Adrenal gland (tissue), 9 donors: ENCODE measurements at regions not wholly inside any gene's neighbourhood (a gene's known extent, or its start where the extent isn't known, plus 50 kb on each side); places are given as distances from the start of the nearest gene placed in this dataset.

Experiments
- DNase-seq, 7 donors: peaks; one replicate each; pipeline ENCODE4 v3.0.0-alpha.2; 2019 to 2020
- H3K27ac ChIP-seq, 5 donors: fragments of 200-600 bp; sonication (generic) in 4 of 5; 1 replicate in 3 of 5; 2 replicates in 2 of 5; pipeline versions ENCODE4 v1.5.1 to v1.8.0; 2016 to 2020; ENCODE audit warnings: mild to moderate bottlenecking in 1 of 5
- H3K27me3 ChIP-seq: fragments of 200-600 bp; 2 replicates; pipeline ENCODE4 v1.8.0; 2021
- H3K36me3 ChIP-seq, 2 donors: fragments of 200-600 bp; replicated peaks in 1 of 2; 1 replicate in 1 of 2; 2 replicates in 1 of 2; pipeline versions ENCODE4 v1.5.1 to v1.8.0; 2018 to 2022
- H3K4me1 ChIP-seq, 2 donors: fragments of 200-600 bp; replicated peaks in 1 of 2; 1 replicate in 1 of 2; 2 replicates in 1 of 2; pipeline versions ENCODE4 v1.5.1 to v1.8.0; 2018 to 2021
- H3K4me3 ChIP-seq, 4 donors: fragments of 200-600 bp; sonication (generic) in 3 of 4; one replicate each; pipeline ENCODE4 v1.5.1; 2016 to 2018
- H3K9me3 ChIP-seq, 3 donors: fragments of 200-600 bp; sonication (generic) in 1 of 3; replicated peaks in 1 of 3; 1 replicate in 2 of 3; 2 replicates in 1 of 3; pipeline versions ENCODE4 v1.5.1 to v1.8.0; 2016 to 2021
- CTCF ChIP-seq, 6 experiments: fragments of 450-650 bp in 4 of 6; fragments of 200-600 bp in 2 of 6; sonication (generic) in 1 of 6; IDR thresholded peaks; 1 replicate in 5 of 6; 2 replicates in 1 of 6; pipeline versions ENCODE4 v1.5.1 to v1.8.0; 2016 to 2021; ENCODE audit warnings: antibody characterized with exemption in 6 of 6, mild to moderate bottlenecking in 2 of 6, moderate library complexity in 1 of 6
- POLR2A ChIP-seq, 2 donors: fragments of 450-650 bp; IDR thresholded peaks; one replicate each; pipeline ENCODE4 v1.6.1; 2017; ENCODE audit warnings: antibody characterized with exemption in 2 of 2, mild to moderate bottlenecking in 2 of 2, moderate library complexity in 1 of 2
- WGBS, 4 donors: extraction: QIAGEN DNeasy Blood & Tissue Kit in 2 of 4; methylation state at CpG; one replicate each; pipeline versions ENCODE4 v1.1.5 to v1.1.7; 2013 to 2017; 5-methylcytosine and 5-hydroxymethylcytosine counted together
- intact Hi-C, 2 donors: fragments of 100-400 bp; cut with DNase I; formaldehyde crosslinking; loops; one replicate each; pipeline versions ENCODE4 v1.14.1 to v1.15.0; 2022 to 2023
- donor health status: healthy with polysubstance abuse.
- donor health status: Bipolar disorder and iron deficiency.
- donor health status: DM: yes; HTN: yes; CAD: no.
- donor health status: DM: no; HTN: no; CAD: no.
- donor health status: DM: no; HTN: no; CAD: no.

GRCh38 chr13:44197791-44198770 lies 175.5 kb upstream of the SERP2 start:
- TF ChIP-seq CTCF (IDR thresholded peaks at IDR 0.05): no peak
- TF ChIP-seq POLR2A (IDR thresholded peaks at IDR 0.05): no peak
- H3K4me1 ChIP-seq: no peaks in the 10 kb centered on the region
- H3K27me3 ChIP-seq: no peaks in the 10 kb centered on the region
- DNase-seq: no peak
- 90 to 100% (median 97%) methylated on average over 1 of the region's 1 CpG for WGBS, 4 donors
- H3K27ac ChIP-seq: no peak overlapping the region
- no peaks in the 10 kb centered on the region for H3K9me3 ChIP-seq
- H3K4me3 ChIP-seq: no peak overlapping the region
- H3K36me3 ChIP-seq: no peaks in the 10 kb centered on the region
- intact Hi-C loops: loop anchor here in 1 of 2 donors (10.0 kb wide), 1 partner anchor 237 kb away; no protein-coding TSS in a partner anchor

GRCh38 chr13:44198826-44199225 lies 174.8 kb upstream of the SERP2 start:
- no peak overlapping the region for H3K27ac ChIP-seq
- WGBS, 4 donors: 87 to 93% (median 89%) methylated on average over 3 of the region's 3 CpGs
- intact Hi-C loops: loop anchor here in 1 of 2 donors (10.0 kb wide), 1 partner anchor 236 kb away; no protein-coding TSS in a partner anchor

GRCh38 chr13:44199627-44200207 lies 173.9 kb upstream of the SERP2 start:
- TF ChIP-seq CTCF (IDR thresholded peaks at IDR 0.05) (no peak), POLR2A (IDR thresholded peaks at IDR 0.05) (no peak)
- 31 to 47% (median 43%) methylated on average over 2 of the region's 2 CpGs for WGBS, 4 donors
- intact Hi-C loops: loop anchor here in 1 of 2 donors (10.0 kb wide), 1 partner anchor 235 kb away; no protein-coding TSS in a partner anchor

More at GRCh38 chr13:44198826-44199225, 174.8 kb upstream of the SERP2 start:
- H3K4me3 ChIP-seq: no peak overlapping the region
- no peak for TF ChIP-seq POLR2A (IDR thresholded peaks at IDR 0.05)
- H3K36me3 ChIP-seq: no peaks in the 10 kb centered on the region
- H3K27me3 ChIP-seq: no peaks in the 10 kb centered on the region
- no peaks in the 10 kb centered on the region for H3K4me1 ChIP-seq
- no peak for DNase-seq
- H3K9me3 ChIP-seq: no peaks in the 10 kb centered on the region

GRCh38 chr13:44206434-44206833 lies 167.2 kb upstream of the SERP2 start:
- no peaks in the 10 kb centered on the region for H3K4me1 ChIP-seq
- 71 to 97% (median 81%) methylated on average over 3 of the region's 3 CpGs for WGBS, 4 donors
- H3K27ac ChIP-seq: no peak overlapping the region
- no peaks in the 10 kb centered on the region for H3K9me3 ChIP-seq
- intact Hi-C loops: no loop called here
- no peak for DNase-seq
- H3K36me3 ChIP-seq: no peaks in the 10 kb centered on the region
- TF ChIP-seq POLR2A (IDR thresholded peaks at IDR 0.05) (no peak), CTCF (IDR thresholded peaks at IDR 0.05) (no peak)
- H3K27me3 ChIP-seq: no peaks in the 10 kb centered on the region
- H3K4me3 ChIP-seq: no peak overlapping the region

More at GRCh38 chr13:44199627-44200207, 173.9 kb upstream of the SERP2 start:
- no peaks in the 10 kb centered on the region for H3K4me1 ChIP-seq
- H3K27me3 ChIP-seq: no peaks in the 10 kb centered on the region
- DNase-seq: peak in 1 of 7 donors; percentile 24
- H3K36me3 ChIP-seq: no peaks in the 10 kb centered on the region
- H3K9me3 ChIP-seq: no peaks in the 10 kb centered on the region
- H3K27ac ChIP-seq: no peak overlapping the region
- H3K4me3 ChIP-seq: no peak overlapping the region
